OCI-LY7 (cell line): ENCODE measurements at regions not wholly inside any gene's neighbourhood (a gene's known extent, or its start where the extent isn't known, plus 50 kb on each side); places are given as distances from the start of the nearest gene placed in this dataset.

ENCODE experiments used
- EZH2phosphoT487 ChIP-seq: fragments of 200-600 bp; sonication (generic); IDR thresholded peaks from 2 replicates; pipeline ENCODE4 v1.6.1; 2018; ENCODE audit warnings: low read depth, borderline replicate concordance, mild to moderate bottlenecking, mixed run types, antibody characterized with exemption, low read length, moderate library complexity, mixed read lengths
- TF ChIP-seq, protein P1 (sequence below): fragments of 200-600 bp; sonication (generic); conservative IDR thresholded peaks from 2 replicates; pipeline ENCODE4 v1.5.1; 2014; ENCODE audit warnings: mild to moderate bottlenecking, antibody characterized with exemption, low read length, moderate library complexity, mixed read lengths

DNA sequence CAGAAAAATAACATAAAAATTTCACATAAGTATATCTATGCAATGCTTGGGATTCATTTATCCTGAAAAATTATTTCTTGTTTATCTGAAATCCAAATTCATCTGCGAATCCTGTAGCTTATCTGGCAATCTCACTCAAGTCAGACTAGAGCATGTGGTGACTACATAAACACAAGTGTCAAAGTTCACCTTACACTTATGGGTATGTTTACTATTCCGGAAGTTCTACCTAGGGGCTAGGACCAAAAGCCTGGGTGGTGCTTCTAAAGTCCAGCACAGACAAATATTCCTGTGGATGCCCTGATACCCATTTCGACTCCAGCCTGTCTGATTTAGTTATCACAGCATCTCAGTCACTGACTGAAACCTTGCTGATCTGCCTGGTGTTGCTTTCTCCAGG is 364.0 kb downstream of the METTL4 start:
- TF ChIP-seq, protein P1, sequence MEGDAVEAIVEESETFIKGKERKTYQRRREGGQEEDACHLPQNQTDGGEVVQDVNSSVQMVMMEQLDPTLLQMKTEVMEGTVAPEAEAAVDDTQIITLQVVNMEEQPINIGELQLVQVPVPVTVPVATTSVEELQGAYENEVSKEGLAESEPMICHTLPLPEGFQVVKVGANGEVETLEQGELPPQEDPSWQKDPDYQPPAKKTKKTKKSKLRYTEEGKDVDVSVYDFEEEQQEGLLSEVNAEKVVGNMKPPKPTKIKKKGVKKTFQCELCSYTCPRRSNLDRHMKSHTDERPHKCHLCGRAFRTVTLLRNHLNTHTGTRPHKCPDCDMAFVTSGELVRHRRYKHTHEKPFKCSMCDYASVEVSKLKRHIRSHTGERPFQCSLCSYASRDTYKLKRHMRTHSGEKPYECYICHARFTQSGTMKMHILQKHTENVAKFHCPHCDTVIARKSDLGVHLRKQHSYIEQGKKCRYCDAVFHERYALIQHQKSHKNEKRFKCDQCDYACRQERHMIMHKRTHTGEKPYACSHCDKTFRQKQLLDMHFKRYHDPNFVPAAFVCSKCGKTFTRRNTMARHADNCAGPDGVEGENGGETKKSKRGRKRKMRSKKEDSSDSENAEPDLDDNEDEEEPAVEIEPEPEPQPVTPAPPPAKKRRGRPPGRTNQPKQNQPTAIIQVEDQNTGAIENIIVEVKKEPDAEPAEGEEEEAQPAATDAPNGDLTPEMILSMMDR, result no peak
- TF ChIP-seq EZH2phosphoT487, result no peak
